Mesenchymal stem cell (in vitro differentiated cells and primary cell): ENCODE measurements at regions not wholly inside any gene's neighbourhood (a gene's known extent, or its start where the extent isn't known, plus 50 kb on each side); places are given as distances from the start of the nearest gene placed in this dataset.
"Not testable (repeated sequence)": the region's sequence is repeated elsewhere in the genome, so short reads cannot be mapped to it uniquely, and the experiment has no call there.

Source experiments
- DNase-seq: peaks from one replicate; pipeline ENCODE4 v3.0.0-alpha.2; 2013
- H2AFZ ChIP-seq: one replicate; pipeline ENCODE4 v1.6.1; 2013; ENCODE audit warnings: low read depth, mild to moderate bottlenecking, control low read depth, inconsistent platforms, low read length, moderate library complexity
- H2AK5ac ChIP-seq: 2 replicates; pipeline ENCODE4 v1.6.1; 2013; ENCODE audit warnings: low read length, moderate library complexity, mild to moderate bottlenecking, inconsistent platforms; ENCODE audit not compliant: severe bottlenecking
- H2BK120ac ChIP-seq: one replicate; pipeline ENCODE4 v1.6.1; 2013; ENCODE audit warnings: low read depth, mild to moderate bottlenecking, inconsistent platforms, low read length, moderate library complexity
- H2BK12ac ChIP-seq, 2 experiments: one replicate each; pipeline ENCODE4 v1.6.1; 2013; ENCODE audit warnings: inconsistent platforms in 2 of 2, low read length in 2 of 2, mild to moderate bottlenecking in 2 of 2, moderate library complexity in 2 of 2, control low read depth in 1 of 2
- H2BK15ac ChIP-seq: one replicate; pipeline ENCODE4 v1.6.1; 2013; ENCODE audit warnings: mild to moderate bottlenecking, low read depth, inconsistent platforms; ENCODE audit not compliant: poor library complexity, severe bottlenecking
- H2BK5ac ChIP-seq: 2 replicates; pipeline ENCODE4 v1.6.1; 2013; ENCODE audit warnings: low read depth, mild to moderate bottlenecking, low read length, control low read depth, inconsistent platforms; ENCODE audit not compliant: poor library complexity, severe bottlenecking
- H3K14ac ChIP-seq, 2 experiments: one replicate each; pipeline ENCODE4 v1.6.1; 2013; ENCODE audit warnings: inconsistent platforms in 2 of 2, low read length in 2 of 2, control low read depth in 1 of 2, mild to moderate bottlenecking in 1 of 2, moderate library complexity in 1 of 2
- H3K18ac ChIP-seq, 2 experiments: one replicate each; pipeline ENCODE4 v1.6.1; 2013; ENCODE audit warnings: inconsistent platforms in 2 of 2, low read length in 2 of 2, control low read depth in 1 of 2, low read depth in 1 of 2, mild to moderate bottlenecking in 1 of 2
- H3K23ac ChIP-seq, 2 experiments: one replicate each; pipeline ENCODE4 v1.6.1; 2013; ENCODE audit warnings: inconsistent platforms in 2 of 2, low read length in 2 of 2, mild to moderate bottlenecking in 2 of 2, moderate library complexity in 2 of 2, control low read depth in 1 of 2
- H3K27ac ChIP-seq: 2 replicates; pipeline ENCODE4 v1.5.1; 2013; ENCODE audit warnings: mild to moderate bottlenecking, moderate library complexity, low read length, control low read depth, inconsistent platforms; ENCODE audit not compliant: poor library complexity, severe bottlenecking
- H3K27me3 ChIP-seq, 2 experiments: 2 replicates each; pipeline versions ENCODE4 v1.6.1 to v1.7.0; 2013; ENCODE audit warnings: low read length in 2 of 2, mild to moderate bottlenecking in 2 of 2, moderate library complexity in 2 of 2, control low read depth in 1 of 2, inconsistent platforms in 1 of 2; ENCODE audit not compliant: control insufficient read depth in 1 of 2, insufficient read depth in 1 of 2
- H3K36me3 ChIP-seq, 2 experiments: 2 replicates each; pipeline versions ENCODE4 v1.6.1 to v1.7.0; 2013; ENCODE audit warnings: low read length in 2 of 2, control low read depth in 1 of 2, inconsistent platforms in 1 of 2, low read depth in 1 of 2, mild to moderate bottlenecking in 1 of 2; ENCODE audit not compliant: insufficient read depth in 2 of 2, control insufficient read depth in 1 of 2
- H3K4ac ChIP-seq, 2 experiments: one replicate each; pipeline ENCODE4 v1.6.1; 2013; ENCODE audit warnings: inconsistent platforms in 2 of 2, low read length in 2 of 2, mild to moderate bottlenecking in 2 of 2, moderate library complexity in 2 of 2, control low read depth in 1 of 2, low read depth in 1 of 2
- H3K4me1 ChIP-seq: 2 replicates; pipeline ENCODE4 v1.6.1; 2013; ENCODE audit warnings: low read depth, low read length, control low read depth; ENCODE audit not compliant: control insufficient read depth, insufficient read depth
- H3K4me2 ChIP-seq: 2 replicates; pipeline ENCODE4 v1.6.1; 2013; ENCODE audit warnings: low read length, mild to moderate bottlenecking, inconsistent platforms; ENCODE audit not compliant: poor library complexity, severe bottlenecking
- H3K4me3 ChIP-seq, 2 experiments: 2 replicates each; pipeline versions ENCODE4 v1.5.1 to v1.7.0; 2013; ENCODE audit warnings: low read length in 2 of 2, mild to moderate bottlenecking in 2 of 2, control low read depth in 1 of 2, low read depth in 1 of 2; ENCODE audit not compliant: insufficient read depth in 1 of 2
- H3K79me1 ChIP-seq: replicated peaks from 2 replicates; pipeline ENCODE4 v1.6.1; 2013; ENCODE audit warnings: mild to moderate bottlenecking, control low read depth, low read length, inconsistent platforms; ENCODE audit not compliant: poor library complexity, severe bottlenecking
- H3K9ac ChIP-seq: 2 replicates; pipeline ENCODE4 v1.7.0; 2013; ENCODE audit warnings: mild to moderate bottlenecking, low read length, moderate library complexity
- H3K9me3 ChIP-seq: 2 replicates; pipeline ENCODE4 v1.7.0; 2013; ENCODE audit warnings: mild to moderate bottlenecking, low read length; ENCODE audit not compliant: control insufficient read depth
- H4K8ac ChIP-seq: one replicate; pipeline ENCODE4 v1.6.1; 2013; ENCODE audit warnings: inconsistent platforms, mild to moderate bottlenecking, low read length, moderate library complexity
- H4K91ac ChIP-seq: one replicate; pipeline ENCODE4 v1.6.1; 2013; ENCODE audit warnings: mild to moderate bottlenecking, low read length, inconsistent platforms
- WGBS: methylation state at CpG from one replicate; pipeline ENCODE4 v1.1.7; 2013; ENCODE audit warnings: mixed read lengths; 5-methylcytosine and 5-hydroxymethylcytosine counted together

DNA sequence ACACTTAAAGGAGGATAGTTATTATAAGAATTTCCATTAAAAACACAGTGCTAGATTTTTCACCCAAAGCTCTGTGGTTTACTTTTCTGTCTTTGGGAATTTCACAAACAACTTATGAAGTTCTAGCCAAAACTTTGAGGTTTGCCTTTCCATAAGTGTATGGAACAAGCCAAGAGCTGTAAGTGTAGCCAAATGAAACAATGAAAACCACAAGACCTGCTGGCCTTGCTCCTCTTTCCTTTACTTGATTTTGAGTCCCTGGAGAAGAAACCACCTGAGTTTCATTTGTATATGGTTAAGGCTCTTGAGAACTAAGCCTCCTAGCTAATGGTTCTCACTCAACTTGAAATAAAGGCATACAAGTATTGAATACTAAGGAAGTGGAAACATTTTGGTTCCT is 365.3 kb upstream of the EPHA3 start:
- H3K23ac ChIP-seq = no peak overlapping the region
- H4K91ac ChIP-seq = no peak overlapping the region
- DNase-seq = no peak
- no peak overlapping the region for H3K4ac ChIP-seq
- H4K8ac ChIP-seq = no peak overlapping the region
- no peak overlapping the region for H3K14ac ChIP-seq
- H2BK120ac ChIP-seq = no peak overlapping the region
- no peak overlapping the region for H2BK5ac ChIP-seq
- no peak overlapping the region for H3K9ac ChIP-seq
- no peaks in the 10 kb centered on the region for H3K4me1 ChIP-seq
- H3K79me1 ChIP-seq = no peaks in the 10 kb centered on the region
- H2AFZ ChIP-seq = no peak overlapping the region
- no peak overlapping the region for H3K4me3 ChIP-seq
- H2AK5ac ChIP-seq = no peak overlapping the region
- no peaks in the 10 kb centered on the region for H3K36me3 ChIP-seq
- no peaks in the 10 kb centered on the region for H3K9me3 ChIP-seq
- H2BK12ac ChIP-seq = no peak overlapping the region
- no peak overlapping the region for H3K27ac ChIP-seq
- H3K18ac ChIP-seq = no peak overlapping the region
- H3K4me2 ChIP-seq = no peak overlapping the region
- no peaks in the 10 kb centered on the region for H3K27me3 ChIP-seq
- H2BK15ac ChIP-seq = no peak overlapping the region

GRCh38 chr3:88742674-88743507 is 364.5 kb upstream of the EPHA3 start:
- Histone ChIP-seq H3K4me2 (no peak overlapping the region), H3K36me3 (no peaks in the 10 kb centered on the region), H2BK5ac (no peak overlapping the region), H3K9me3 (no peaks in the 10 kb centered on the region), H2BK12ac (no peak overlapping the region), H3K14ac (no peak overlapping the region), H3K4ac (no peak overlapping the region), H3K18ac (no peak overlapping the region), H2BK15ac (no peak overlapping the region), H3K23ac (no peak overlapping the region), H3K4me3 (no peak overlapping the region), H4K8ac (no peak overlapping the region), H3K9ac (no peak overlapping the region), H2AFZ (no peak overlapping the region), H4K91ac (no peak overlapping the region), H2AK5ac (no peak overlapping the region), H3K4me1 (no peaks in the 10 kb centered on the region), H3K27ac (no peak overlapping the region), H3K79me1 (no peaks in the 10 kb centered on the region), H2BK120ac (no peak overlapping the region), H3K27me3 (no peaks in the 10 kb centered on the region)
- no peak for DNase-seq

- Histone ChIP-seq H2BK120ac (no peak overlapping the region), H3K79me1 (no peaks in the 10 kb centered on the region), H3K23ac (no peak overlapping the region), H3K9ac (no peak overlapping the region), H4K91ac (no peak overlapping the region), H2BK15ac (no peak overlapping the region), H3K4me2 (no peak overlapping the region), H2AFZ (no peak overlapping the region), H3K36me3 (no peaks in the 10 kb centered on the region), H3K9me3 (no peaks in the 10 kb centered on the region), H3K4me3 (no peak overlapping the region), H3K4ac (no peak overlapping the region), H3K27ac (no peak overlapping the region), H2AK5ac (no peak overlapping the region), H3K27me3 (no peaks in the 10 kb centered on the region), H2BK5ac (no peak overlapping the region), H3K4me1 (no peaks in the 10 kb centered on the region), H2BK12ac (no peak overlapping the region), H4K8ac (no peak overlapping the region), H3K18ac (no peak overlapping the region), H3K14ac (no peak overlapping the region)
- DNase-seq = no peak
- no CpG with 5 or more reads among the region's 1 CpG for WGBS
Measured at GRCh38 chr3:88744896-88745295, 362.5 kb upstream of the EPHA3 start.

GRCh38 chr3:88747145-88747544 is 360.3 kb upstream of the EPHA3 start:
- H3K4ac ChIP-seq, H3K4me2 ChIP-seq, H3K9ac ChIP-seq, H3K14ac ChIP-seq, H3K4me1 ChIP-seq, H2AFZ ChIP-seq, H2BK5ac ChIP-seq, H2BK12ac ChIP-seq, H2BK120ac ChIP-seq, H4K8ac ChIP-seq, H3K27ac ChIP-seq, H3K9me3 ChIP-seq, H4K91ac ChIP-seq, H2AK5ac ChIP-seq, H3K36me3 ChIP-seq, H3K4me3 ChIP-seq, H3K23ac ChIP-seq, DNase-seq, H3K27me3 ChIP-seq, H3K79me1 ChIP-seq, H3K18ac ChIP-seq, H2BK15ac ChIP-seq: not testable (repeated sequence)
- 75% methylated on average over 6 of the region's 6 CpGs for WGBS
